Endothelial cell of umbilical vein (primary cell): ENCODE measurements at regions not wholly inside any gene's neighbourhood (a gene's known extent, or its start where the extent isn't known, plus 50 kb on each side); places are given as distances from the start of the nearest gene placed in this dataset.

ENCODE experiments used
- BruUV-seq: library from RNA; stranded (reverse); fragments of 400-500 nt; replicated peaks from 2 replicates; lab custom pipeline; 2021; lab: Mats Ljungman, UMichigan
- CTCF ChIA-PET: fragments of 300-600, 350-600 bp; sonication (Branson Sonifier 250); formaldehyde crosslinking; loops from one replicate; lab custom pipeline; 2021; ENCODE audit warnings: antibody characterized with exemption, inconsistent platforms; lab: Charles Lee
- POLR2A ChIA-PET: fragments of 300-600, 350-600 bp; sonication (Branson Sonifier 250); formaldehyde crosslinking; loops from one replicate; lab custom pipeline; 2021; ENCODE audit warnings: antibody characterized with exemption, inconsistent platforms; lab: Charles Lee
- DNase-seq: peaks from one replicate; pipeline ENCODE4 v3.0.0-alpha.2; 2011; ENCODE audit warnings: low read depth, low spot score
- FAIRE-seq: peaks from 2 replicates; lab custom pipeline; 2011; peaks lifted over from hg19 to GRCh38; lab: Jason Lieb, UNC
- H2AFZ ChIP-seq: 2 replicates; pipeline ENCODE4 v1.6.0; 2012; ENCODE audit warnings: low read depth, low read length, control low read depth, inconsistent platforms
- H3K27ac ChIP-seq: 2 replicates; pipeline ENCODE4 v1.5.1; 2011; ENCODE audit warnings: low read depth, mild to moderate bottlenecking, control low read depth, low read length, moderate library complexity; ENCODE audit not compliant: insufficient read depth
- H3K27me3 ChIP-seq, 2 experiments: 2 replicates each; pipeline versions ENCODE4 v1.6.0 to v1.6.1; 2011; ENCODE audit warnings: low read length in 2 of 2, mixed read lengths in 1 of 2; ENCODE audit not compliant: control insufficient read depth in 2 of 2, insufficient read depth in 2 of 2
- H3K36me3 ChIP-seq, 2 experiments: 2 replicates in 1 of 2; 3 replicates in 1 of 2; pipeline ENCODE4 v1.5.1; 2011; ENCODE audit warnings: low read length in 2 of 2, mild to moderate bottlenecking in 1 of 2, moderate library complexity in 1 of 2; ENCODE audit not compliant: control insufficient read depth in 2 of 2, insufficient read depth in 2 of 2; ENCODE audit errors: extremely low read depth in 1 of 2
- H3K4me1 ChIP-seq: 3 replicates; pipeline ENCODE4 v1.5.1; 2011; ENCODE audit warnings: mild to moderate bottlenecking, low read length; ENCODE audit not compliant: control insufficient read depth, insufficient read depth; ENCODE audit errors: extremely low read depth
- H3K4me2 ChIP-seq: 2 replicates; pipeline ENCODE4 v1.6.1; 2011; ENCODE audit warnings: low read length, control low read depth, mixed read lengths; ENCODE audit not compliant: insufficient read depth
- H3K4me3 ChIP-seq, 3 experiments: fragments of 200-600 bp in 1 of 3; sonication (generic), shearing (Covaris generic) in 1 of 3; replicated peaks in 1 of 3; 2 replicates each; pipeline ENCODE4 v1.5.1; 2011 to 2016; ENCODE audit warnings: control low read depth in 3 of 3, low read length in 3 of 3, mild to moderate bottlenecking in 2 of 3, inconsistent platforms in 1 of 3, low read depth in 1 of 3, moderate library complexity in 1 of 3; ENCODE audit not compliant: insufficient read depth in 1 of 3
- H3K79me2 ChIP-seq: 2 replicates; pipeline ENCODE4 v1.6.0; 2012; ENCODE audit warnings: low read length, inconsistent platforms; ENCODE audit not compliant: control insufficient read depth, insufficient read depth
- H3K9ac ChIP-seq: replicated peaks from 2 replicates; pipeline ENCODE3; 2011; ENCODE audit warnings: low read length, control low read depth; ENCODE audit not compliant: insufficient read depth; ENCODE audit errors: extremely low read depth
- H3K9me1 ChIP-seq: replicated peaks from 3 replicates; pipeline ENCODE4 v1.6.0; 2011; ENCODE audit warnings: mild to moderate bottlenecking, low read length; ENCODE audit not compliant: control insufficient read depth, insufficient read depth; ENCODE audit errors: extremely low read depth
- H3K9me3 ChIP-seq: replicated peaks from 2 replicates; pipeline ENCODE4 v1.5.1; 2012; ENCODE audit warnings: low read length, inconsistent platforms; ENCODE audit not compliant: control insufficient read depth, insufficient read depth
- H4K20me1 ChIP-seq: replicated peaks from 2 replicates; pipeline ENCODE3; 2011; ENCODE audit warnings: mild to moderate bottlenecking, low read length; ENCODE audit not compliant: control insufficient read depth, insufficient read depth; ENCODE audit errors: extremely low read depth
- EZH2 ChIP-seq: IDR thresholded peaks from 2 replicates; pipeline ENCODE4 v1.6.1; 2012; ENCODE audit warnings: borderline replicate concordance, low read depth, mild to moderate bottlenecking, moderate library complexity, low read length, inconsistent platforms; ENCODE audit not compliant: severe bottlenecking
- FOS ChIP-seq: IDR thresholded peaks from 2 replicates; pipeline ENCODE4 v1.6.1; 2011; ENCODE audit warnings: mild to moderate bottlenecking, low read length, moderate library complexity, borderline replicate concordance; ENCODE audit not compliant: insufficient read depth
- GATA2 ChIP-seq: IDR thresholded peaks from 2 replicates; pipeline ENCODE4 v1.7.0; 2011; ENCODE audit warnings: low read depth, mild to moderate bottlenecking, moderate library complexity, mixed read lengths, low read length; ENCODE audit not compliant: insufficient read length, insufficient read depth
- JUN ChIP-seq: IDR thresholded peaks from 2 replicates; pipeline ENCODE4 v1.6.1; 2011; ENCODE audit warnings: borderline replicate concordance, low read depth; ENCODE audit not compliant: insufficient read length, insufficient read depth
- MYC ChIP-seq: IDR thresholded peaks from one replicate; pipeline ENCODE4 v1.6.1; 2011; ENCODE audit warnings: mild to moderate bottlenecking, low read depth, low read length
- POLR2A ChIP-seq: IDR thresholded peaks from 2 replicates; pipeline ENCODE4 v1.6.1; 2012; ENCODE audit warnings: low read depth, mild to moderate bottlenecking, control low read depth, low read length
- POLR2AphosphoS5 ChIP-seq: IDR thresholded peaks from 2 replicates; pipeline ENCODE4 v1.6.1; 2012; ENCODE audit warnings: low read depth, mild to moderate bottlenecking, control low read depth, low read length, moderate library complexity; ENCODE audit not compliant: insufficient read depth
- dilution Hi-C: fragments of 300-500 bp; cut with MboI; formaldehyde crosslinking; loops from one replicate; pipeline ENCODE4 v1.15.0; 2019; ENCODE audit warnings: low sequenced_read_pairs; ENCODE audit not compliant: extremely low pct_ligation_motif_present
- intact Hi-C: fragments of 100-400 bp; cut with micrococcal nuclease; formaldehyde crosslinking; loops from one replicate; pipeline ENCODE4 v1.10.0; 2022
- TF ChIP-seq, protein P1 (sequence below): IDR thresholded peaks from 2 replicates; pipeline ENCODE4 v1.6.1; 2011; ENCODE audit not compliant: insufficient read depth, insufficient read length
- TF ChIP-seq, protein P2 (sequence below), 2 donors: IDR thresholded peaks; 1 replicate in 1 of 2; 2 replicates in 1 of 2; pipeline ENCODE4 v1.5.1; 2011; ENCODE audit warnings: low read length in 2 of 2, mild to moderate bottlenecking in 2 of 2, moderate library complexity in 2 of 2, control low read depth in 1 of 2, inconsistent platforms in 1 of 2, low read depth in 1 of 2; ENCODE audit not compliant: insufficient read depth in 1 of 2; ENCODE audit errors: extremely low read depth in 1 of 2

DNA sequence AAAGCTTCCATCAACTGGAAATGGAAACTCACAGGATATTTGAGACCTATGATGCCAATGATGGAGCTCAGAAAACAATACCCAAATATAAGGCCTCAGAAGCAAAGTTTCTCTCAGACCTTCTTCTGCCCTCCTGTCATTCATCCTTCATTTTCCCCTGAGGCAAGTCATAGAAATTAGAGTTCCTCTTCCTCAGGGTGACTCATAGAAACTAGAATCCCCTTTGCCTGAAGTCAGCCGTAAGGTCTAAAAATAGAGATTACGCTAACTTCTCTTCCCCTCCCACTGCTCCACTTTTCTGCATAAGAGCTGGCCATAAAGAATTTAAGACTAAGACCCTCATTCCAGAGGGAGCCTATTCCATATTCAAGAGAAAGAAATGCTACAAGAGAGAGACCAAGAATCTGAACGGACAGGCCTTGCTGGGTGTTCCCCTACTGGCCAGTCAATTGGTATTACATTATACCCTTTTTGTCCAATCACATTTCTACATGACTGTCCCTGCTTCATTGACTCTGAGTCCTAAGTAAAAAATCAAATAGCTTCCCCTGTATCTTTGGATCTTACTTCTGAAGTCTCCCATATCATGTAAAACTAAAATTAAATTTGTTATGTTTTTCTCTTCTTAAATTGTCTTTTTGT, 994.9 kb downstream of the ADGRL2 start:
- no peaks in the 10 kb centered on the region for H3K79me2 ChIP-seq
- H4K20me1 ChIP-seq: no peaks in the 10 kb centered on the region
- H3K9me3 ChIP-seq: no peaks in the 10 kb centered on the region
- H3K4me3 ChIP-seq: no peak overlapping the region
- no peak overlapping the region for H3K4me2 ChIP-seq
- CTCF ChIA-PET: interaction anchor here (1.2 to 1.5 kb wide), 3 partner anchors 10 to 20 kb away, joined by 3 to 4 read pairs (median 4); no protein-coding TSS in a partner anchor
- no peak overlapping the region for H2AFZ ChIP-seq
- dilution Hi-C loops (no loop called here), intact Hi-C loops (no loop called here)
- POLR2A ChIA-PET: no interaction called here
- DNase-seq: no peak
- no peaks in the 10 kb centered on the region for H3K36me3 ChIP-seq
- no peak overlapping the region for H3K9ac ChIP-seq
- TF ChIP-seq, protein P1, sequence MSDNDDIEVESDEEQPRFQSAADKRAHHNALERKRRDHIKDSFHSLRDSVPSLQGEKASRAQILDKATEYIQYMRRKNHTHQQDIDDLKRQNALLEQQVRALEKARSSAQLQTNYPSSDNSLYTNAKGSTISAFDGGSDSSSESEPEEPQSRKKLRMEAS: no peak
- TF ChIP-seq MYC (no peak), EZH2 (no peak), FOS (no peak), POLR2A (no peak), JUN (no peak), POLR2AphosphoS5 (no peak), GATA2 (no peak)
- TF ChIP-seq, protein P2, sequence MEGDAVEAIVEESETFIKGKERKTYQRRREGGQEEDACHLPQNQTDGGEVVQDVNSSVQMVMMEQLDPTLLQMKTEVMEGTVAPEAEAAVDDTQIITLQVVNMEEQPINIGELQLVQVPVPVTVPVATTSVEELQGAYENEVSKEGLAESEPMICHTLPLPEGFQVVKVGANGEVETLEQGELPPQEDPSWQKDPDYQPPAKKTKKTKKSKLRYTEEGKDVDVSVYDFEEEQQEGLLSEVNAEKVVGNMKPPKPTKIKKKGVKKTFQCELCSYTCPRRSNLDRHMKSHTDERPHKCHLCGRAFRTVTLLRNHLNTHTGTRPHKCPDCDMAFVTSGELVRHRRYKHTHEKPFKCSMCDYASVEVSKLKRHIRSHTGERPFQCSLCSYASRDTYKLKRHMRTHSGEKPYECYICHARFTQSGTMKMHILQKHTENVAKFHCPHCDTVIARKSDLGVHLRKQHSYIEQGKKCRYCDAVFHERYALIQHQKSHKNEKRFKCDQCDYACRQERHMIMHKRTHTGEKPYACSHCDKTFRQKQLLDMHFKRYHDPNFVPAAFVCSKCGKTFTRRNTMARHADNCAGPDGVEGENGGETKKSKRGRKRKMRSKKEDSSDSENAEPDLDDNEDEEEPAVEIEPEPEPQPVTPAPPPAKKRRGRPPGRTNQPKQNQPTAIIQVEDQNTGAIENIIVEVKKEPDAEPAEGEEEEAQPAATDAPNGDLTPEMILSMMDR (IDR thresholded peaks at IDR 0.05; ENCODE audit: extremely low read depth in 1 of 2, insufficient read depth in 1 of 2, low read depth in 1 of 2, low read length in 2 of 2): no peak
- no TSS peak for BruUV-seq
- H3K4me1 ChIP-seq: peaks cover 13% of the 10 kb centered on the region
- no peaks in the 10 kb centered on the region for H3K9me1 ChIP-seq
- no peak overlapping the region for H3K27ac ChIP-seq
- peaks cover 0 to 2% of the 10 kb centered on the region in 2 experiments for H3K27me3 ChIP-seq
- FAIRE-seq: no peak
